Keratinocyte (primary cell): ENCODE measurements at regions not wholly inside any gene's neighbourhood (a gene's known extent, or its start where the extent isn't known, plus 50 kb on each side); places are given as distances from the start of the nearest gene placed in this dataset.

ENCODE experiments used
- DNase-seq: peaks from one replicate; pipeline ENCODE4 v3.0.0-alpha.2; 2011; ENCODE audit warnings: low read depth, missing footprints, low spot score
- FAIRE-seq: peaks from 2 replicates; lab custom pipeline; 2011; peaks lifted over from hg19 to GRCh38; lab: Jason Lieb, UNC
- H2AFZ ChIP-seq: 2 replicates; pipeline ENCODE4 v1.6.0; 2012; ENCODE audit warnings: low read length, control low read depth, inconsistent platforms; ENCODE audit not compliant: control insufficient read depth
- H3K27ac ChIP-seq: 2 replicates; pipeline ENCODE4 v1.5.1; 2011; ENCODE audit warnings: low read length; ENCODE audit not compliant: control insufficient read depth, insufficient read depth
- H3K27me3 ChIP-seq: 3 replicates; pipeline ENCODE4 v1.6.0; 2011; ENCODE audit warnings: low read length; ENCODE audit not compliant: control insufficient read depth, insufficient read depth; ENCODE audit errors: extremely low read depth
- H3K36me3 ChIP-seq, 2 experiments: 2 replicates in 1 of 2; 3 replicates in 1 of 2; pipeline ENCODE4 v1.5.1; 2011; ENCODE audit warnings: low read length in 2 of 2, mild to moderate bottlenecking in 1 of 2; ENCODE audit not compliant: control insufficient read depth in 2 of 2, insufficient read depth in 2 of 2; ENCODE audit errors: extremely low read depth in 1 of 2
- H3K4me1 ChIP-seq: 3 replicates; pipeline ENCODE4 v1.5.1; 2011; ENCODE audit warnings: low read length; ENCODE audit not compliant: control insufficient read depth, insufficient read depth; ENCODE audit errors: extremely low read depth
- H3K4me2 ChIP-seq: 3 replicates; pipeline ENCODE4 v1.6.0; 2011; ENCODE audit warnings: low read depth, low read length; ENCODE audit not compliant: control insufficient read depth, insufficient read depth; ENCODE audit errors: extremely low read depth
- H3K4me3 ChIP-seq, 3 experiments: fragments of 200-600 bp in 1 of 3; sonication (generic) in 1 of 3; 2 replicates in 2 of 3; 3 replicates in 1 of 3; pipeline ENCODE4 v1.5.1; 2011 to 2016; ENCODE audit warnings: low read length in 3 of 3, mild to moderate bottlenecking in 3 of 3, control low read depth in 2 of 3, inconsistent platforms in 1 of 3, low read depth in 1 of 3, mixed read lengths in 1 of 3, mixed run types in 1 of 3, moderate library complexity in 1 of 3; ENCODE audit not compliant: control insufficient read depth in 2 of 3, insufficient read depth in 2 of 3; ENCODE audit errors: extremely low read depth in 1 of 3
- H3K79me2 ChIP-seq: 2 replicates; pipeline ENCODE4 v1.6.0; 2012; ENCODE audit warnings: low read length; ENCODE audit not compliant: control insufficient read depth, insufficient read depth
- H3K9ac ChIP-seq: 3 replicates; pipeline ENCODE4 v1.6.0; 2011; ENCODE audit warnings: low read length; ENCODE audit not compliant: control insufficient read depth, insufficient read depth; ENCODE audit errors: extremely low read depth
- H3K9me1 ChIP-seq: 3 replicates; pipeline ENCODE4 v1.6.0; 2011; ENCODE audit warnings: low read length; ENCODE audit not compliant: control insufficient read depth, insufficient read depth; ENCODE audit errors: extremely low read depth
- H3K9me3 ChIP-seq: 2 replicates; pipeline ENCODE4 v1.5.1; 2012; ENCODE audit warnings: low read depth, low read length; ENCODE audit not compliant: control insufficient read depth
- H4K20me1 ChIP-seq: 3 replicates; pipeline ENCODE4 v1.6.0; 2011; ENCODE audit warnings: low read length; ENCODE audit not compliant: control insufficient read depth, insufficient read depth; ENCODE audit errors: extremely low read depth
- EZH2 ChIP-seq: IDR thresholded peaks from one replicate; pipeline ENCODE4 v1.6.1; 2012; ENCODE audit warnings: inconsistent platforms, mild to moderate bottlenecking, low read length, moderate library complexity
- dilution Hi-C: fragments of 300-500 bp; cut with MboI; formaldehyde crosslinking; loops from one replicate; pipeline ENCODE4 v1.7.0; 2020; ENCODE audit warnings: low sequenced_read_pairs; ENCODE audit not compliant: extremely low pct_ligation_motif_present
- TF ChIP-seq, protein P1 (sequence below), 3 experiments: IDR thresholded peaks in 1 of 3; conservative IDR thresholded peaks in 1 of 3; optimal IDR thresholded peaks in 1 of 3; 2 replicates in 2 of 3; 3 replicates in 1 of 3; pipeline versions ENCODE3 to v1.5.1; 2011; ENCODE audit warnings: low read length in 3 of 3, mild to moderate bottlenecking in 3 of 3, moderate library complexity in 2 of 3, control low read depth in 1 of 3, inconsistent platforms in 1 of 3; ENCODE audit not compliant: insufficient read depth in 2 of 3; ENCODE audit errors: extremely low read depth in 1 of 3

- Histone ChIP-seq H3K27me3 (no peaks in the 10 kb centered on the region), H3K9me1 (no peaks in the 10 kb centered on the region), H3K36me3 (no peaks in the 10 kb centered on the region), H3K9ac (no peak overlapping the region), H3K4me1 (peaks cover 9% of the 10 kb centered on the region), H3K4me2 (no peak overlapping the region), H2AFZ (no peak overlapping the region), H3K4me3 (no peak overlapping the region), H3K27ac (no peak overlapping the region), H3K79me2 (no peaks in the 10 kb centered on the region), H3K9me3 (no peaks in the 10 kb centered on the region), H4K20me1 (no peaks in the 10 kb centered on the region)
- dilution Hi-C loops = no loop called here
- DNase-seq (no peak), FAIRE-seq (no peak)
- TF ChIP-seq, protein P1, sequence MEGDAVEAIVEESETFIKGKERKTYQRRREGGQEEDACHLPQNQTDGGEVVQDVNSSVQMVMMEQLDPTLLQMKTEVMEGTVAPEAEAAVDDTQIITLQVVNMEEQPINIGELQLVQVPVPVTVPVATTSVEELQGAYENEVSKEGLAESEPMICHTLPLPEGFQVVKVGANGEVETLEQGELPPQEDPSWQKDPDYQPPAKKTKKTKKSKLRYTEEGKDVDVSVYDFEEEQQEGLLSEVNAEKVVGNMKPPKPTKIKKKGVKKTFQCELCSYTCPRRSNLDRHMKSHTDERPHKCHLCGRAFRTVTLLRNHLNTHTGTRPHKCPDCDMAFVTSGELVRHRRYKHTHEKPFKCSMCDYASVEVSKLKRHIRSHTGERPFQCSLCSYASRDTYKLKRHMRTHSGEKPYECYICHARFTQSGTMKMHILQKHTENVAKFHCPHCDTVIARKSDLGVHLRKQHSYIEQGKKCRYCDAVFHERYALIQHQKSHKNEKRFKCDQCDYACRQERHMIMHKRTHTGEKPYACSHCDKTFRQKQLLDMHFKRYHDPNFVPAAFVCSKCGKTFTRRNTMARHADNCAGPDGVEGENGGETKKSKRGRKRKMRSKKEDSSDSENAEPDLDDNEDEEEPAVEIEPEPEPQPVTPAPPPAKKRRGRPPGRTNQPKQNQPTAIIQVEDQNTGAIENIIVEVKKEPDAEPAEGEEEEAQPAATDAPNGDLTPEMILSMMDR (optimal IDR thresholded peaks at IDR 0.05 in 1 of 3, IDR thresholded peaks at IDR 0.05 in 1 of 3, conservative IDR thresholded peaks at IDR 0.05 in 1 of 3; ENCODE audit: extremely low read depth in 1 of 3, insufficient read depth in 2 of 3, low read length in 3 of 3) = no peak
- no peak for TF ChIP-seq EZH2
Observed at GRCh38 chr5:154654486-154655371, 100.4 kb upstream of the LARP1 start.

DNA sequence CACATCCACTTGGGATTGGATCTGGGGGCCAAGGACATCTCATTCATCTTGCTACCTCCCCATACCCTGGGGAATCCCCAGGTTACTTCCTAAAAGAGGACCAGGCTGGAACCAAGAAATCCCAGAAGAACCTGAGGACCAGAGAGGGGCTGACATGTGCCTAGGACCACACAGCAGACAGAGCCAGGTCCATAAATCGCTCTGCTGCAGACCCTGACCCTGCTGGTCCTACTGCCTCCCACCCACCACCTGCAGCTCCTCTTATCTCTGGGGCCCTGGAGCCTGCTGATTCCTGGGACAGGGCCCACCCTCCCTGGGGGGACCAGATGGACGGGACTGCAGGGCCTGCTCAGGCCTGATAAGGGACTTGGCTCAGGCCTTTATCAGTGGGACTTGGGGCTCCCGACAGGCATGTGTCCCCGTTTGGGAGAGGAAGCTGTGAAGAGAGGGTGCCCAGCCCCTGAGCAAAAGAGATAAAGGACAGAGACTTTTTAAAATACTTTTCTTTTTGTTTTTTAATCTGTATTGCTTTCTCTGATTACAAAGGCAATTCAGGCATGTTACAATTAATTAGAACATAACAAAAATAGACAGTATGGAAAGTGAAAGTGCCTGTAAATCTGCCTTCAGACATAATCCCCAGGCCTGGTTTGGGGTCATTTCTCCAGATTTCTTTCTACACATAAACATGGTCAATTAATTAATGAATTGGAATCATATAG, 101.3 kb upstream of the LARP1 start:
- H3K4me1 ChIP-seq = peaks cover 9% of the 10 kb centered on the region
- H3K9me3 ChIP-seq = no peaks in the 10 kb centered on the region
- no peak overlapping the region for H3K9ac ChIP-seq
- no peak for FAIRE-seq
- H3K4me2 ChIP-seq = no peak overlapping the region
- TF ChIP-seq, protein P1 (optimal IDR thresholded peaks at IDR 0.05 in 1 of 3, IDR thresholded peaks at IDR 0.05 in 1 of 3, conservative IDR thresholded peaks at IDR 0.05 in 1 of 3; ENCODE audit: extremely low read depth in 1 of 3, insufficient read depth in 2 of 3, low read length in 3 of 3) = no peak
- no peak for TF ChIP-seq EZH2
- H3K36me3 ChIP-seq = no peaks in the 10 kb centered on the region
- no peak overlapping the region for H3K27ac ChIP-seq
- H2AFZ ChIP-seq = no peak overlapping the region
- H3K27me3 ChIP-seq = no peaks in the 10 kb centered on the region
- H3K9me1 ChIP-seq = no peaks in the 10 kb centered on the region
- H3K4me3 ChIP-seq = no peak overlapping the region
- H4K20me1 ChIP-seq = no peaks in the 10 kb centered on the region
- no peaks in the 10 kb centered on the region for H3K79me2 ChIP-seq
- dilution Hi-C loops = no loop called here
- DNase-seq = no peak
